ENCODE measurements at regions not wholly inside any gene's neighbourhood (a gene's known extent, or its start where the extent isn't known, plus 50 kb on each side); places are given as distances from the start of the nearest gene placed in this dataset.

GRCh38 chr13:47415048-47415447 is 518.2 kb upstream of the HTR2A start:
- no peak overlapping the region for H3K4me3 Mint-ChIP-seq
- Histone ChIP-seq H3K27ac (ENCODE audit: low read depth in 1 of 2, low read length in 2 of 2) (no peak overlapping the region), H3K36me3 (ENCODE audit: insufficient read depth, low read length) (no peaks in the 10 kb centered on the region), H3K4me3 (ENCODE audit: low read length) (no peak overlapping the region), H3K27me3 (ENCODE audit: control insufficient read depth in 1 of 2, insufficient read depth in 2 of 2, low read length in 2 of 2) (no peaks in the 10 kb centered on the region), H3K4me1 (ENCODE audit: insufficient read depth, low read length) (no peaks in the 10 kb centered on the region), H3K9me3 (ENCODE audit: control insufficient read depth in 1 of 2, insufficient read depth in 1 of 2, low read length in 2 of 2) (no peaks in the 10 kb centered on the region)
- intact Hi-C loops (cut with DNase I, micrococcal nuclease), result no loop called here
- H3K27me3 Mint-ChIP-seq, result no peaks in the 10 kb centered on the region
- POLR2A ChIA-PET, result no interaction called here
- CTCF ChIA-PET, result no interaction called here
- no peaks in the 10 kb centered on the region for H3K4me1 Mint-ChIP-seq (ENCODE audit: low read depth)
- no peak for TF ChIP-seq CTCF (IDR thresholded peaks at IDR 0.05)
- no peaks in the 10 kb centered on the region for H3K36me3 Mint-ChIP-seq (ENCODE audit: low read depth)
- H3K27ac Mint-ChIP-seq, result no peak overlapping the region
- ATAC-seq (ENCODE audit: poor library complexity) (no peak), DNase-seq (no peak)
- H3K9me3 Mint-ChIP-seq, result no peaks in the 10 kb centered on the region

- CTCF ChIA-PET, result no interaction called here
- Mint-ChIP-seq H3K27ac (no peak overlapping the region), H3K4me3 (no peak overlapping the region), H3K4me1 (ENCODE audit: low read depth) (no peaks in the 10 kb centered on the region), H3K36me3 (ENCODE audit: low read depth) (no peaks in the 10 kb centered on the region), H3K9me3 (no peaks in the 10 kb centered on the region), H3K27me3 (no peaks in the 10 kb centered on the region)
- DNase-seq, result no peak
- no peak overlapping the region for H3K27ac ChIP-seq (ENCODE audit: low read depth in 1 of 2, low read length in 2 of 2)
- H3K9me3 ChIP-seq (ENCODE audit: control insufficient read depth in 1 of 2, insufficient read depth in 1 of 2, low read length in 2 of 2), result no peaks in the 10 kb centered on the region
- TF ChIP-seq CTCF (IDR thresholded peaks at IDR 0.05), result no peak
- intact Hi-C loops (cut with DNase I, micrococcal nuclease), result no loop called here
- POLR2A ChIA-PET, result no interaction called here
- H3K36me3 ChIP-seq (ENCODE audit: insufficient read depth, low read length), result no peaks in the 10 kb centered on the region
- no peak for ATAC-seq (ENCODE audit: poor library complexity)
- no peak overlapping the region for H3K4me3 ChIP-seq (ENCODE audit: low read length)
- H3K27me3 ChIP-seq (ENCODE audit: control insufficient read depth in 1 of 2, insufficient read depth in 2 of 2, low read length in 2 of 2), result no peaks in the 10 kb centered on the region
- H3K4me1 ChIP-seq (ENCODE audit: insufficient read depth, low read length), result no peaks in the 10 kb centered on the region
Measured at GRCh38 chr13:47413526-47413925, 516.7 kb upstream of the HTR2A start.

- Histone ChIP-seq H3K27ac (ENCODE audit: low read depth in 1 of 2, low read length in 2 of 2) (no peak overlapping the region), H3K36me3 (ENCODE audit: insufficient read depth, low read length) (no peaks in the 10 kb centered on the region), H3K4me1 (ENCODE audit: insufficient read depth, low read length) (no peaks in the 10 kb centered on the region), H3K27me3 (ENCODE audit: control insufficient read depth in 1 of 2, insufficient read depth in 2 of 2, low read length in 2 of 2) (no peaks in the 10 kb centered on the region), H3K9me3 (ENCODE audit: control insufficient read depth in 1 of 2, insufficient read depth in 1 of 2, low read length in 2 of 2) (no peaks in the 10 kb centered on the region), H3K4me3 (ENCODE audit: low read length) (no peak overlapping the region)
- H3K4me3 Mint-ChIP-seq, result no peak overlapping the region
- no peaks in the 10 kb centered on the region for H3K9me3 Mint-ChIP-seq
- no peak overlapping the region for H3K27ac Mint-ChIP-seq
- DNase-seq, result no peak
- ATAC-seq (ENCODE audit: poor library complexity), result no peak
- TF ChIP-seq CTCF (IDR thresholded peaks at IDR 0.05), result no peak
- H3K27me3 Mint-ChIP-seq, result peaks cover 3% of the 10 kb centered on the region
- no peaks in the 10 kb centered on the region for H3K36me3 Mint-ChIP-seq (ENCODE audit: low read depth)
- no peaks in the 10 kb centered on the region for H3K4me1 Mint-ChIP-seq (ENCODE audit: low read depth)
- intact Hi-C loops (cut with DNase I, micrococcal nuclease), result no loop called here
- ChIA-PET POLR2A (no interaction called here), CTCF (no interaction called here)
Measured at GRCh38 chr13:47413112-47413511, 516.3 kb upstream of the HTR2A start.
